Loucy (cell line): ENCODE measurements at regions not wholly inside any gene's neighbourhood (a gene's known extent, or its start where the extent isn't known, plus 50 kb on each side); places are given as distances from the start of the nearest gene placed in this dataset.

Source experiments
- H2AFZ ChIP-seq: fragments of 200-600 bp; sonication (generic); 2 replicates; pipeline ENCODE4 v1.6.0; 2016; ENCODE audit warnings: antibody characterized with exemption, mild to moderate bottlenecking, low read length, moderate library complexity
- H3F3A ChIP-seq: fragments of 200-600 bp; 2 replicates; pipeline ENCODE4 v1.6.0; 2016; ENCODE audit warnings: antibody characterized with exemption, low read depth, mild to moderate bottlenecking
- H3K27me3 ChIP-seq: fragments of 200-600 bp; sonication (generic); 2 replicates; pipeline ENCODE4 v1.6.1; 2014; ENCODE audit warnings: low read length, mild to moderate bottlenecking; ENCODE audit not compliant: insufficient read depth, poor library complexity, severe bottlenecking
- H3K36me3 ChIP-seq: fragments of 200-600 bp; sonication (generic); 2 replicates; pipeline ENCODE4 v1.6.1; 2016; ENCODE audit warnings: low read length; ENCODE audit not compliant: insufficient read depth
- H3K4me1 ChIP-seq: fragments of 200-600 bp; sonication (generic); 2 replicates; pipeline ENCODE4 v1.5.1; 2014; ENCODE audit warnings: low read length, mild to moderate bottlenecking; ENCODE audit not compliant: insufficient read depth, poor library complexity, severe bottlenecking
- H3K4me2 ChIP-seq: fragments of 200-600 bp; sonication (generic); 2 replicates; pipeline ENCODE4 v1.6.0; 2014; ENCODE audit warnings: antibody characterized with exemption, low read length, low read depth, mild to moderate bottlenecking; ENCODE audit not compliant: poor library complexity, severe bottlenecking
- H3K4me3 ChIP-seq: fragments of 200-600 bp; sonication (generic); 2 replicates; pipeline ENCODE4 v1.5.1; 2014; ENCODE audit warnings: low read length, mild to moderate bottlenecking, mixed read lengths; ENCODE audit not compliant: poor library complexity, severe bottlenecking
- H3K79me2 ChIP-seq: fragments of 200-600 bp; sonication (generic); 2 replicates; pipeline ENCODE4 v1.6.1; 2014; ENCODE audit warnings: low read length; ENCODE audit not compliant: insufficient read depth
- H3K9ac ChIP-seq: fragments of 200-600 bp; sonication (generic); 2 replicates; pipeline ENCODE4 v1.6.0; 2014; ENCODE audit warnings: mild to moderate bottlenecking, low read depth, low read length, moderate library complexity; ENCODE audit not compliant: poor library complexity, severe bottlenecking
- H3K9me2 ChIP-seq: fragments of 200-600 bp; sonication (generic); replicated peaks from 2 replicates; pipeline ENCODE4 v1.6.1; 2016; ENCODE audit warnings: low read depth, low read length, mixed read lengths
- H3K9me3 ChIP-seq: fragments of 200-600 bp; sonication (generic); 2 replicates; pipeline ENCODE4 v1.6.1; 2014; ENCODE audit warnings: mild to moderate bottlenecking, antibody characterized with exemption, low read length, low read depth; ENCODE audit not compliant: insufficient read depth
- H4K20me1 ChIP-seq: fragments of 200-600 bp; sonication (generic); 2 replicates; pipeline ENCODE4 v1.6.0; 2014; ENCODE audit warnings: antibody characterized with exemption, low read length, mild to moderate bottlenecking; ENCODE audit not compliant: insufficient read depth, poor library complexity, severe bottlenecking
- EZH2phosphoT487 ChIP-seq: fragments of 200-600 bp; IDR thresholded peaks from 2 replicates; pipeline ENCODE4 v1.6.1; 2018; ENCODE audit warnings: antibody characterized with exemption, mild to moderate bottlenecking, moderate library complexity, borderline replicate concordance
- TF ChIP-seq, protein P1 (sequence below): fragments of 200-600 bp; sonication (generic); conservative IDR thresholded peaks from 2 replicates; pipeline ENCODE4 v1.5.1; 2014; ENCODE audit warnings: mild to moderate bottlenecking, antibody characterized with exemption, low read length

DNA sequence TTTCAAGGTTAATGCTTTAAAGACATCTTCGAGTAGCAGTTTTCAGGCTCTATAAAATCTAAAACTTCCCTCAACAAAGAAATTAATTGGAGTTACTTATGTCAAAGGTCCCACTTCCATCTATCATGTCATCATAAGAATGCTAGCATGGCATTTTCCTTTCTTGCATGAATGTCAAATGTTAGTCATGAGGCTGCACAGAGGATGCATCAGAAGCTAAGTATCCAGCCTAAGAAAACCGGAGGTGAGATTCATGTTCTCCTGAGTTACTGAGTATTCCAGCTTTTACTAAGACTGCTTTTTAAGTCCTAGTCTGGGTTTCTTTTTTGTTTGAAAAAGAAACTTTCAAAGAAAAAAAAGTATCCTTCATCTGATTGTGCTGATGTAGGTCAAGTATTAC lies 130.6 kb upstream of the CDH19 start:
- Histone ChIP-seq H3K79me2 (no peaks in the 10 kb centered on the region), H3K36me3 (no peaks in the 10 kb centered on the region), H2AFZ (no peak overlapping the region), H3K9ac (no peak overlapping the region), H3K27me3 (no peaks in the 10 kb centered on the region), H4K20me1 (no peaks in the 10 kb centered on the region), H3K4me1 (no peaks in the 10 kb centered on the region), H3K4me2 (no peak overlapping the region), H3K4me3 (no peak overlapping the region), H3K9me2 (no peaks in the 10 kb centered on the region), H3F3A (no peaks in the 10 kb centered on the region), H3K9me3 (no peaks in the 10 kb centered on the region)
- no peak for TF ChIP-seq EZH2phosphoT487
- TF ChIP-seq, protein P1, sequence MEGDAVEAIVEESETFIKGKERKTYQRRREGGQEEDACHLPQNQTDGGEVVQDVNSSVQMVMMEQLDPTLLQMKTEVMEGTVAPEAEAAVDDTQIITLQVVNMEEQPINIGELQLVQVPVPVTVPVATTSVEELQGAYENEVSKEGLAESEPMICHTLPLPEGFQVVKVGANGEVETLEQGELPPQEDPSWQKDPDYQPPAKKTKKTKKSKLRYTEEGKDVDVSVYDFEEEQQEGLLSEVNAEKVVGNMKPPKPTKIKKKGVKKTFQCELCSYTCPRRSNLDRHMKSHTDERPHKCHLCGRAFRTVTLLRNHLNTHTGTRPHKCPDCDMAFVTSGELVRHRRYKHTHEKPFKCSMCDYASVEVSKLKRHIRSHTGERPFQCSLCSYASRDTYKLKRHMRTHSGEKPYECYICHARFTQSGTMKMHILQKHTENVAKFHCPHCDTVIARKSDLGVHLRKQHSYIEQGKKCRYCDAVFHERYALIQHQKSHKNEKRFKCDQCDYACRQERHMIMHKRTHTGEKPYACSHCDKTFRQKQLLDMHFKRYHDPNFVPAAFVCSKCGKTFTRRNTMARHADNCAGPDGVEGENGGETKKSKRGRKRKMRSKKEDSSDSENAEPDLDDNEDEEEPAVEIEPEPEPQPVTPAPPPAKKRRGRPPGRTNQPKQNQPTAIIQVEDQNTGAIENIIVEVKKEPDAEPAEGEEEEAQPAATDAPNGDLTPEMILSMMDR: no peak

DNA sequence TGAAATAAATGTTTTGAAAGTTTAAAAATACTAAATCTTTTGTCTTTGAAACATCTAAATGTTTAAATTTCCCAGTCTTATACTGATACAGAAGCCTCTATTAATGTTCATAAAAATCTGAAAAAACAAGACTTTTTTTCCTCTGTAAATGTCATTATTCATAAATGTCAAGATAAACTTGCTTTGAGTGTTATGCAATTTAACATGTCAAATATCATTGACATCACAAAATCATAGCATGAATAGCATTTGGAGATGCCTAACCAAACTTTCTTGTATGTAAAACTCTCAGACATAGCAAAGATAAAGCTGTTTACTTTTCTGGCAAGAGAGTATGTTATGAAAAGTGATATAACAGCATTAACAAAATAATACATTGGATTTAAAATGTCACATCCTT lies 128.0 kb upstream of the CDH19 start:
- H2AFZ ChIP-seq: no peak overlapping the region
- H3K9ac ChIP-seq: no peak overlapping the region
- no peaks in the 10 kb centered on the region for H3K27me3 ChIP-seq
- no peaks in the 10 kb centered on the region for H4K20me1 ChIP-seq
- no peaks in the 10 kb centered on the region for H3F3A ChIP-seq
- H3K79me2 ChIP-seq: no peaks in the 10 kb centered on the region
- H3K4me2 ChIP-seq: no peak overlapping the region
- H3K9me2 ChIP-seq: no peaks in the 10 kb centered on the region
- no peak overlapping the region for H3K4me3 ChIP-seq
- H3K36me3 ChIP-seq: no peaks in the 10 kb centered on the region
- TF ChIP-seq, protein P1: no peak
- TF ChIP-seq EZH2phosphoT487: no peak
- H3K4me1 ChIP-seq: no peaks in the 10 kb centered on the region
- no peaks in the 10 kb centered on the region for H3K9me3 ChIP-seq

DNA sequence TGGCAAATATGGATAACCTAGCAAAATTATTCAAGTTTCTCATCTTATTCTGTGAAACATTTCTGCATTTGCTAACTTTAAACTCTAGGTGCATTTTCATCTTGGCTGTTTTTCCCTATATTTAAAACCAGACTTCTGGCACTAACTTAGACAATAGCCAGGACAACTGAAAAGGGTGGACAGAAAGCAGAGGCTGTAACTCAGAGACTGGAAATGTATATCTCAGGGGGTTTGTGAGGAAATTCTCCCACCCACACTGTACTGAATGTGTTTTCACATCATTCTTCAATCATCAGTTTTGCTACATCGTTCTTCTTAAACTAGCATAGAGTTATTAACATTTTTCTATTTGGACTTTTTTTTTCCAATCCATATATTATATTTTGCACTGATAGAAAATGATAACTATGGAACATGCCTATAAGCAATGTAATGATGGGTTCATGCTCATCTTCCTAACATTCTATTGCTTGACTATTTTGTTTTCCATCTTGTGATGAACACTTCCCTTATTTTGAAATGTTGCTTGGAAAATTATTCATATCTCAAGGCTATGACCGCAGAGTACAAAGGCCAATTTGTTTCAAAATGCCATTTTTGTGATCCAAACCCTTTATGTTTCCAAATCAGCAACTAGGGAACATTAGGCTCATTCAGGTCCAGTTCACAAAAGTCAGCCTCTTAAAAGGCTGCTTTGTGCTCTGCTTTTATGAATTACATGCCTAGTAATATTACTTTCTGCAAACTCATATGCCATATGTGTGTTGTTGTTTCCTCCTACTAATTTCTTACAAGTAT lies 125.8 kb upstream of the CDH19 start:
- TF ChIP-seq, protein P1: no peak
- TF ChIP-seq EZH2phosphoT487: no peak
- H3K27me3 ChIP-seq: no peaks in the 10 kb centered on the region
- H2AFZ ChIP-seq: no peak overlapping the region
- H3F3A ChIP-seq: no peaks in the 10 kb centered on the region
- H3K4me1 ChIP-seq: no peaks in the 10 kb centered on the region
- no peak overlapping the region for H3K4me2 ChIP-seq
- H4K20me1 ChIP-seq: no peaks in the 10 kb centered on the region
- H3K36me3 ChIP-seq: no peaks in the 10 kb centered on the region
- no peaks in the 10 kb centered on the region for H3K9me2 ChIP-seq
- H3K9me3 ChIP-seq: no peaks in the 10 kb centered on the region
- H3K79me2 ChIP-seq: no peaks in the 10 kb centered on the region
- H3K9ac ChIP-seq: no peak overlapping the region
- H3K4me3 ChIP-seq: no peak overlapping the region
